ENCODE measurements at regions not wholly inside any gene's neighbourhood (a gene's known extent, or its start where the extent isn't known, plus 50 kb on each side); places are given as distances from the start of the nearest gene placed in this dataset.
"Not testable (repeated sequence)": the region's sequence is repeated elsewhere in the genome, so short reads cannot be mapped to it uniquely, and the experiment has no call there.

DNA sequence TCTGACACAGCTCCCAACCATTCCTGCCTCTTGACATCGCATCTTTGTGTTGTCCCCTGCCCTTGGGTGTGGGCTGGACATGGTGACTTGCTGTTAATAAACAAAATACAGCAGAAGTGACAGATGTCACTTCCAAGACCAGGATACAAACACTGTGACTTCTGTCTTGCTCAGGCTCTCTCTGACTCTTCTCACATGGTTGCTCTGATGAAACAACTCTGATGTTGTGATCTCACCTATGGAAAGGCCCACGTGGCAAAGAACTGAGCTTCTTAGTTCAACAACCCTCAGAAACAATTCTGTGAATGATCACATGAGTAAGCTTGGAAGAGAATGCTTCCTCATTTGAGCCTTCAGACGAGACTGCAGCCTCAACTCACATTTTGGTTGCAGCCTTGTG lies 94.9 kb downstream of the ARHGAP11B start:
- not testable (repeated sequence) for H3K23ac ChIP-seq (ENCODE audit: low read length); H3K4me3 ChIP-seq (ENCODE audit: low read length); H3K27me3 ChIP-seq (ENCODE audit: insufficient read depth, low read length, poor library complexity); H3K79me2 ChIP-seq (ENCODE audit: control insufficient read depth, insufficient read depth, low read length); H3K36me3 ChIP-seq (ENCODE audit: control insufficient read depth, insufficient read depth, low read length); H3K79me1 ChIP-seq (ENCODE audit: low read length); H3K4ac ChIP-seq (ENCODE audit: low read depth, low read length); H2BK5ac ChIP-seq (ENCODE audit: low read length); H3K27ac ChIP-seq (ENCODE audit: low read depth, low read length); H4K8ac ChIP-seq (ENCODE audit: low read depth, low read length); H4K5ac ChIP-seq (ENCODE audit: low read length); H2AK5ac ChIP-seq (ENCODE audit: low read length); H3K9ac ChIP-seq (ENCODE audit: low read length); DNase-seq; H3K18ac ChIP-seq (ENCODE audit: low read length); H3K56ac ChIP-seq (ENCODE audit: low read length); H3K4me1 ChIP-seq (ENCODE audit: control insufficient read depth, low read depth, low read length); H2BK120ac ChIP-seq (ENCODE audit: low read depth, low read length); H2BK15ac ChIP-seq (replicated peaks; ENCODE audit: low read depth); H3K4me2 ChIP-seq (ENCODE audit: low read length)
- WGBS (ENCODE audit: extremely low coverage, insufficient coverage, low lambda C conversion rate) = no CpG with 5 or more reads among the region's 3 CpGs

GRCh38 chr15:30721529-30721928 lies 95.6 kb downstream of the ARHGAP11B start:
- not testable (repeated sequence) for H4K8ac ChIP-seq (ENCODE audit: low read depth, low read length); H3K23ac ChIP-seq (ENCODE audit: low read length); H3K27ac ChIP-seq (ENCODE audit: low read depth, low read length); H3K18ac ChIP-seq (ENCODE audit: low read length); H4K5ac ChIP-seq (ENCODE audit: low read length); H3K4ac ChIP-seq (ENCODE audit: low read depth, low read length); H3K27me3 ChIP-seq (ENCODE audit: insufficient read depth, low read length, poor library complexity); H3K4me2 ChIP-seq (ENCODE audit: low read length); H3K56ac ChIP-seq (ENCODE audit: low read length); H2AK5ac ChIP-seq (ENCODE audit: low read length); H2BK120ac ChIP-seq (ENCODE audit: low read depth, low read length); H3K9ac ChIP-seq (ENCODE audit: low read length); H3K36me3 ChIP-seq (ENCODE audit: control insufficient read depth, insufficient read depth, low read length); DNase-seq; H3K79me1 ChIP-seq (ENCODE audit: low read length); H2BK15ac ChIP-seq (replicated peaks; ENCODE audit: low read depth); H2BK5ac ChIP-seq (ENCODE audit: low read length); H3K4me1 ChIP-seq (ENCODE audit: control insufficient read depth, low read depth, low read length); H3K4me3 ChIP-seq (ENCODE audit: low read length); H3K79me2 ChIP-seq (ENCODE audit: control insufficient read depth, insufficient read depth, low read length)
- WGBS (ENCODE audit: extremely low coverage, insufficient coverage, low lambda C conversion rate) = no CpG with 5 or more reads among the region's 2 CpGs

GRCh38 chr15:30723540-30724175 lies 97.7 kb downstream of the ARHGAP11B start:
- not testable (repeated sequence) for H3K79me1 ChIP-seq (ENCODE audit: low read length); H3K4ac ChIP-seq (ENCODE audit: low read depth, low read length); H3K56ac ChIP-seq (ENCODE audit: low read length); DNase-seq; H4K8ac ChIP-seq (ENCODE audit: low read depth, low read length); H3K36me3 ChIP-seq (ENCODE audit: control insufficient read depth, insufficient read depth, low read length); H3K27ac ChIP-seq (ENCODE audit: low read depth, low read length); H2BK5ac ChIP-seq (ENCODE audit: low read length); H3K79me2 ChIP-seq (ENCODE audit: control insufficient read depth, insufficient read depth, low read length); H2AK5ac ChIP-seq (ENCODE audit: low read length); H3K4me3 ChIP-seq (ENCODE audit: low read length); H3K4me2 ChIP-seq (ENCODE audit: low read length); H2BK120ac ChIP-seq (ENCODE audit: low read depth, low read length); H2BK15ac ChIP-seq (replicated peaks; ENCODE audit: low read depth); H3K18ac ChIP-seq (ENCODE audit: low read length); H3K4me1 ChIP-seq (ENCODE audit: control insufficient read depth, low read depth, low read length); H4K5ac ChIP-seq (ENCODE audit: low read length); H3K27me3 ChIP-seq (ENCODE audit: insufficient read depth, low read length, poor library complexity); H3K23ac ChIP-seq (ENCODE audit: low read length); H3K9ac ChIP-seq (ENCODE audit: low read length)
- WGBS (ENCODE audit: extremely low coverage, insufficient coverage, low lambda C conversion rate) = no CpG with 5 or more reads among the region's 1 CpG

DNA sequence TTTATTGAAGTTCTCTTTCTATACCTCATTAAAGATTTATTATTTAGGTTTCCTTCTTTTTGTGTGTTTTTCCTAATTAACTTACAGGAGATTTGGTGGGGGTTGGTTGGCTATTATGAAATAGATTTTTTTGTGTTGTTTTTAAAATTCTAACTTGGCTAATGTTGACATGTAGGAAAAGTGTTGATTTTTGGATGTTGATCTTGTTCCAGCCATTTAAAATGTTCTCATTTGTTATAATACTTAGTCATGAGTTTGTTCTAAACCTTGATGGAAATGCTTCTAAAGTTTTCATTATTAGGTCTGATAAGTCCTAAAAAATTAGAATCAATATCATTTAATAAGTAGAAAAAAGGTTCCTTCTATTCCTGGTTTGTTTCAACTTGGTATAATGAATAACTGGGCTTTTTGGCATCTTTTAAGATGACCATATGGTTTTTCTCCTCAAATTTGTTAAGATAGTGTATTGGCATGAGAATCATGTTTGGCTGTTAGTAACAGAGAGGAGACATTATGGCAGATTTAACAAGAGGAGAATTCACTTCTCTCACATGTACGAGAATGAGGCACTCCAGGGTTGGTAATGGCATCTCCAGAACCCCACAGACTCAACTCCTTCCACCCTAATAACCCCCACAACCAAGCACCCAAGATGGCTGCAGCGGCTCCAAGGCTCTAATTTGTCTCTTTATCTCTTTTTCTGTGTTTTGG lies 104.1 kb downstream of the ARHGAP11B start:
- not testable (repeated sequence) for H2BK5ac ChIP-seq (ENCODE audit: low read length); H3K4me1 ChIP-seq (ENCODE audit: control insufficient read depth, low read depth, low read length); DNase-seq; H3K56ac ChIP-seq (ENCODE audit: low read length); H2BK120ac ChIP-seq (ENCODE audit: low read depth, low read length); H3K27me3 ChIP-seq (ENCODE audit: insufficient read depth, low read length, poor library complexity); H4K5ac ChIP-seq (ENCODE audit: low read length); H3K27ac ChIP-seq (ENCODE audit: low read depth, low read length); H3K36me3 ChIP-seq (ENCODE audit: control insufficient read depth, insufficient read depth, low read length); H3K79me2 ChIP-seq (ENCODE audit: control insufficient read depth, insufficient read depth, low read length); H3K4ac ChIP-seq (ENCODE audit: low read depth, low read length); H3K18ac ChIP-seq (ENCODE audit: low read length); H3K9ac ChIP-seq (ENCODE audit: low read length); H2AK5ac ChIP-seq (ENCODE audit: low read length); H4K8ac ChIP-seq (ENCODE audit: low read depth, low read length); H2BK15ac ChIP-seq (replicated peaks; ENCODE audit: low read depth); H3K4me3 ChIP-seq (ENCODE audit: low read length); H3K79me1 ChIP-seq (ENCODE audit: low read length); H3K23ac ChIP-seq (ENCODE audit: low read length); H3K4me2 ChIP-seq (ENCODE audit: low read length)
- no CpG with 5 or more reads among the region's 2 CpGs for WGBS (ENCODE audit: extremely low coverage, insufficient coverage, low lambda C conversion rate)

DNA sequence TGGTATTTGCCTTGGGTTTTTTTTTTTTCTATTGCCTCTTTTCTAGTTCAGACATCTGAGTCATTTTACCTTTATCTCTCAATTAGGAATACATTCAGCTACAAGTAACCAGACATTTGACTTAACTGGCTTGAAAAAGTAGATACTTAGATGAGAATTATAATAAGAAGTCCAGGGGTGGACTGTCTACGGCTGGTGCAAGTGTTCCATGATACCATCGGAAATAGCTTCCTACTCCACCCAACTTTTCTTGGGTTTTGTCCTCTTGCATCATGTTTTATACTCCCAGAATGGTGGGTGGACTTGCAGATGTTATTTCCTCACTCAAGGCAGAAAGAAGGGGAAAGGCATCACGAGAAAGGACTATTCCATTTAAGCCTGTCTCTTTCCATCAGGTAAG lies 104.7 kb downstream of the ARHGAP11B start:
- not testable (repeated sequence) for H2AK5ac ChIP-seq (ENCODE audit: low read length); H3K79me1 ChIP-seq (ENCODE audit: low read length); H2BK120ac ChIP-seq (ENCODE audit: low read depth, low read length); H3K79me2 ChIP-seq (ENCODE audit: control insufficient read depth, insufficient read depth, low read length); H3K4me1 ChIP-seq (ENCODE audit: control insufficient read depth, low read depth, low read length); H3K23ac ChIP-seq (ENCODE audit: low read length); H3K18ac ChIP-seq (ENCODE audit: low read length); DNase-seq; H2BK15ac ChIP-seq (replicated peaks; ENCODE audit: low read depth); H3K27me3 ChIP-seq (ENCODE audit: insufficient read depth, low read length, poor library complexity); H3K4me2 ChIP-seq (ENCODE audit: low read length); H3K4me3 ChIP-seq (ENCODE audit: low read length); H3K36me3 ChIP-seq (ENCODE audit: control insufficient read depth, insufficient read depth, low read length); H3K56ac ChIP-seq (ENCODE audit: low read length); H4K5ac ChIP-seq (ENCODE audit: low read length); H2BK5ac ChIP-seq (ENCODE audit: low read length); H3K27ac ChIP-seq (ENCODE audit: low read depth, low read length); H4K8ac ChIP-seq (ENCODE audit: low read depth, low read length); H3K9ac ChIP-seq (ENCODE audit: low read length); H3K4ac ChIP-seq (ENCODE audit: low read depth, low read length)
- no CpG with 5 or more reads among the region's 3 CpGs for WGBS (ENCODE audit: extremely low coverage, insufficient coverage, low lambda C conversion rate)

GRCh38 chr15:30732100-30732499 lies 106.2 kb downstream of the ARHGAP11B start:
- H2BK5ac ChIP-seq (ENCODE audit: low read length); H3K27me3 ChIP-seq (ENCODE audit: insufficient read depth, low read length, poor library complexity); H3K4me3 ChIP-seq (ENCODE audit: low read length); H4K8ac ChIP-seq (ENCODE audit: low read depth, low read length); H2AK5ac ChIP-seq (ENCODE audit: low read length); H3K27ac ChIP-seq (ENCODE audit: low read depth, low read length); H2BK15ac ChIP-seq (replicated peaks; ENCODE audit: low read depth); H3K4ac ChIP-seq (ENCODE audit: low read depth, low read length); H3K56ac ChIP-seq (ENCODE audit: low read length); H3K79me1 ChIP-seq (ENCODE audit: low read length); H3K36me3 ChIP-seq (ENCODE audit: control insufficient read depth, insufficient read depth, low read length); DNase-seq; H3K4me1 ChIP-seq (ENCODE audit: control insufficient read depth, low read depth, low read length); H3K23ac ChIP-seq (ENCODE audit: low read length); H4K5ac ChIP-seq (ENCODE audit: low read length); H3K9ac ChIP-seq (ENCODE audit: low read length); H2BK120ac ChIP-seq (ENCODE audit: low read depth, low read length); H3K18ac ChIP-seq (ENCODE audit: low read length); H3K4me2 ChIP-seq (ENCODE audit: low read length); H3K79me2 ChIP-seq (ENCODE audit: control insufficient read depth, insufficient read depth, low read length): not testable (repeated sequence)
- no CpG with 5 or more reads among the region's 4 CpGs for WGBS (ENCODE audit: extremely low coverage, insufficient coverage, low lambda C conversion rate)

All from mesendoderm (in vitro differentiated cells).